ENCODE measurements at regions not wholly inside any gene's neighbourhood (a gene's known extent, or its start where the extent isn't known, plus 50 kb on each side); places are given as distances from the start of the nearest gene placed in this dataset.
"Not testable (repeated sequence)": the region's sequence is repeated elsewhere in the genome, so short reads cannot be mapped to it uniquely, and the experiment has no call there.

DNA sequence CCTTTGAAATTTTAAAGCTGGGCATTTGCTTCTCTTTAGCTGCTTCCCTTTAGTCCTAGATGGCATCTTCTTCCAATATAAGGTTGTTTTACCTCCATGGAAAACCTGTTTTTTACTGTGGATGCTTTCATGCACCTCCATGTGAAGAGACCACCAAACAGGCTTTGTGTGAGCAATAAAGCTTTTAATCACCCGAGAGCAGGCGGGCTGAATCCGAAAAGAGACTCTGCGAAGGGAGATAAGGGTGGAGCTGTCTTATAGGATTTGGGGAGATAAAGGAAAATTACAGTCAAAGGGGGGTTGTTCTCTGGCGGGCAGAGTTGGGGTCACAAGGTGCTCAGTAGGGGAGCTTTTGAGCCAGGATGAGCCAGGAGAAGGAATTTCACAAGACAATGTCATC, 1049.8 kb downstream of the PLOD2 start:
- TF ChIP-seq, protein P1, sequence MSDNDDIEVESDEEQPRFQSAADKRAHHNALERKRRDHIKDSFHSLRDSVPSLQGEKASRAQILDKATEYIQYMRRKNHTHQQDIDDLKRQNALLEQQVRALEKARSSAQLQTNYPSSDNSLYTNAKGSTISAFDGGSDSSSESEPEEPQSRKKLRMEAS (IDR thresholded peaks at IDR 0.05): not testable (repeated sequence)
- TF ChIP-seq, protein P2, sequence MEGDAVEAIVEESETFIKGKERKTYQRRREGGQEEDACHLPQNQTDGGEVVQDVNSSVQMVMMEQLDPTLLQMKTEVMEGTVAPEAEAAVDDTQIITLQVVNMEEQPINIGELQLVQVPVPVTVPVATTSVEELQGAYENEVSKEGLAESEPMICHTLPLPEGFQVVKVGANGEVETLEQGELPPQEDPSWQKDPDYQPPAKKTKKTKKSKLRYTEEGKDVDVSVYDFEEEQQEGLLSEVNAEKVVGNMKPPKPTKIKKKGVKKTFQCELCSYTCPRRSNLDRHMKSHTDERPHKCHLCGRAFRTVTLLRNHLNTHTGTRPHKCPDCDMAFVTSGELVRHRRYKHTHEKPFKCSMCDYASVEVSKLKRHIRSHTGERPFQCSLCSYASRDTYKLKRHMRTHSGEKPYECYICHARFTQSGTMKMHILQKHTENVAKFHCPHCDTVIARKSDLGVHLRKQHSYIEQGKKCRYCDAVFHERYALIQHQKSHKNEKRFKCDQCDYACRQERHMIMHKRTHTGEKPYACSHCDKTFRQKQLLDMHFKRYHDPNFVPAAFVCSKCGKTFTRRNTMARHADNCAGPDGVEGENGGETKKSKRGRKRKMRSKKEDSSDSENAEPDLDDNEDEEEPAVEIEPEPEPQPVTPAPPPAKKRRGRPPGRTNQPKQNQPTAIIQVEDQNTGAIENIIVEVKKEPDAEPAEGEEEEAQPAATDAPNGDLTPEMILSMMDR (IDR thresholded peaks at IDR 0.05; ENCODE audit: low read depth, low read length, missing input control): not testable (repeated sequence)
